ENCODE measurements at regions not wholly inside any gene's neighbourhood (a gene's known extent, or its start where the extent isn't known, plus 50 kb on each side); places are given as distances from the start of the nearest gene placed in this dataset.

- no peak for TF ChIP-seq POLR2A (IDR thresholded peaks at IDR 0.05; ENCODE audit: low read depth, low read length)
- TF ChIP-seq POLR2AphosphoS5 (IDR thresholded peaks at IDR 0.05; ENCODE audit: low read depth, low read length) = no peak
Observed at GRCh38 chr10:43845121-43845520, 196.4 kb upstream of the ZNF32 start.

All from GM12892 (cell line).